ENCODE measurements at regions not wholly inside any gene's neighbourhood (a gene's known extent, or its start where the extent isn't known, plus 50 kb on each side); places are given as distances from the start of the nearest gene placed in this dataset.

DNA sequence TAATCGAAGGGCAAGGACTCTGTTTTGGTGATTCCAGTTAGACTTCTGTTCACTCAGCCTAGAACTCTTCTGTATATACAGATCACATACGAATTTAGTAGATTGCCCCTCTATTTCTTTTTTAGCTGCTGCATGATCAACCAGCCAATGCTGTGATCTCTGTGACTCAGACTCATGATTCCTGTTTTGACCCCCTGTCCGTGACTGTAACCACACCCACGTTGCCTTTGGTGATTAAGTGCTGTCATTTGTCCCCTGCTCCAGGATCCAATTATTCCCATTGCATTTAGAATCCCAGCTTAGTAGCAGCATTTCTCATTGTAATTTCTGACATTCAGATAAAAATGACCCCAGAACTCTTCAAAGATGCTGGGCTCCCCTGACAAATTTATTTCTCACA, 545.7 kb downstream of the NPIPA7 start:
- peaks cover 5% of the 10 kb centered on the region for H3K4me1 Mint-ChIP-seq (ENCODE audit: low read depth, unreplicated experiment)
- CTCF ChIA-PET: no interaction called here
- TF ChIP-seq, protein P1, sequence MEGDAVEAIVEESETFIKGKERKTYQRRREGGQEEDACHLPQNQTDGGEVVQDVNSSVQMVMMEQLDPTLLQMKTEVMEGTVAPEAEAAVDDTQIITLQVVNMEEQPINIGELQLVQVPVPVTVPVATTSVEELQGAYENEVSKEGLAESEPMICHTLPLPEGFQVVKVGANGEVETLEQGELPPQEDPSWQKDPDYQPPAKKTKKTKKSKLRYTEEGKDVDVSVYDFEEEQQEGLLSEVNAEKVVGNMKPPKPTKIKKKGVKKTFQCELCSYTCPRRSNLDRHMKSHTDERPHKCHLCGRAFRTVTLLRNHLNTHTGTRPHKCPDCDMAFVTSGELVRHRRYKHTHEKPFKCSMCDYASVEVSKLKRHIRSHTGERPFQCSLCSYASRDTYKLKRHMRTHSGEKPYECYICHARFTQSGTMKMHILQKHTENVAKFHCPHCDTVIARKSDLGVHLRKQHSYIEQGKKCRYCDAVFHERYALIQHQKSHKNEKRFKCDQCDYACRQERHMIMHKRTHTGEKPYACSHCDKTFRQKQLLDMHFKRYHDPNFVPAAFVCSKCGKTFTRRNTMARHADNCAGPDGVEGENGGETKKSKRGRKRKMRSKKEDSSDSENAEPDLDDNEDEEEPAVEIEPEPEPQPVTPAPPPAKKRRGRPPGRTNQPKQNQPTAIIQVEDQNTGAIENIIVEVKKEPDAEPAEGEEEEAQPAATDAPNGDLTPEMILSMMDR (IDR thresholded peaks at IDR 0.05; ENCODE audit: insufficient read depth in 1 of 2, low read depth in 1 of 2, low read length in 1 of 2, severe bottlenecking in 1 of 2, unreplicated experiment in 1 of 2): no peak
- no peaks in the 10 kb centered on the region for H3K36me3 Mint-ChIP-seq (ENCODE audit: insufficient read depth, unreplicated experiment)
- intact Hi-C loops (cut with micrococcal nuclease; ENCODE audit: unreplicated experiment): no loop called here
- Histone ChIP-seq H3K4me1 (peaks cover 3% of the 10 kb centered on the region; the same call in 1 of the 2 replicates), H3K27me3 (replicated peaks; ENCODE audit: control insufficient read depth, insufficient read depth, low read length) (no peaks in the 10 kb centered on the region), H3K9me3 (no peaks in the 10 kb centered on the region), H3K36me3 (ENCODE audit: control insufficient read depth, insufficient read depth, low read length) (no peaks in the 10 kb centered on the region), H3K4me3 (ENCODE audit: low read depth, low read length) (no peak overlapping the region)
- no peak overlapping the region for H3K27ac Mint-ChIP-seq (ENCODE audit: unreplicated experiment)
- H3K9me3 Mint-ChIP-seq (ENCODE audit: unreplicated experiment): no peaks in the 10 kb centered on the region
- no peak for DNase-seq
- peaks cover 6% of the 10 kb centered on the region for H3K27me3 Mint-ChIP-seq (ENCODE audit: insufficient read depth, unreplicated experiment)
- POLR2A ChIA-PET: no interaction called here
- BruUV-seq (replicated peaks): no TSS peak
- no peak overlapping the region for H3K4me3 Mint-ChIP-seq (ENCODE audit: unreplicated experiment)

DNA sequence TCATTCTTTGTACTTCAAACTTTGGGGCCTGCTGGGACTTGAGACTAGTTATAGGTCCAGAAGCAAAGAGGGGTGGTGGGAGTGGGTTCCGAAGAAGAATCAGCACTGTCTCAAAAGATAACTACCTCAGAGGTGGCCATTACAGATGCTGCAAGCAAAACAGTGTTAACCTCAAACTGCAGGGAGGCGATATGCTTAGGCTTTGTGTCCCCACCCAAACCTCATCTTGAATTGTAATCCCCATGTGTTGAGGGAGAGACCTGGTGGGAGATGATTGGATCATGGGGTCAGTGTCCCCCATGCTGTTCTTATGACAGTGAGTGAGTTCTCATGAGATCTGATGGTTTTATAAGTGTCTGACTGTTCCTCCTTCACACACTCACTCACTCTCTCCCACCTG, 545.3 kb downstream of the XYLT1 start:
- no peaks in the 10 kb centered on the region for H3K36me3 Mint-ChIP-seq (ENCODE audit: insufficient read depth, unreplicated experiment)
- no peak for DNase-seq
- POLR2A ChIA-PET: no interaction called here
- Histone ChIP-seq H3K9me3 (no peaks in the 10 kb centered on the region), H3K27me3 (replicated peaks; ENCODE audit: control insufficient read depth, insufficient read depth, low read length) (no peaks in the 10 kb centered on the region), H3K4me1 (no peaks in the 10 kb centered on the region), H3K36me3 (ENCODE audit: control insufficient read depth, insufficient read depth, low read length) (no peaks in the 10 kb centered on the region), H3K4me3 (ENCODE audit: low read depth, low read length) (no peak overlapping the region)
- no peak overlapping the region for H3K27ac Mint-ChIP-seq (ENCODE audit: unreplicated experiment)
- H3K9me3 Mint-ChIP-seq (ENCODE audit: unreplicated experiment): no peaks in the 10 kb centered on the region
- H3K27me3 Mint-ChIP-seq (ENCODE audit: insufficient read depth, unreplicated experiment): peaks cover 6% of the 10 kb centered on the region
- TF ChIP-seq, protein P1 (IDR thresholded peaks at IDR 0.05; ENCODE audit: insufficient read depth in 1 of 2, low read depth in 1 of 2, low read length in 1 of 2, severe bottlenecking in 1 of 2, unreplicated experiment in 1 of 2): no peak
- CTCF ChIA-PET: no interaction called here
- intact Hi-C loops (cut with micrococcal nuclease; ENCODE audit: unreplicated experiment): no loop called here
- no peaks in the 10 kb centered on the region for H3K4me1 Mint-ChIP-seq (ENCODE audit: low read depth, unreplicated experiment)
- no TSS peak for BruUV-seq (replicated peaks)
- H3K4me3 Mint-ChIP-seq (ENCODE audit: unreplicated experiment): no peak overlapping the region

GRCh38 chr16:16928532-16929109, 542.1 kb downstream of the XYLT1 start:
- Mint-ChIP-seq H3K9me3 (ENCODE audit: unreplicated experiment) (no peaks in the 10 kb centered on the region), H3K27me3 (ENCODE audit: insufficient read depth, unreplicated experiment) (peaks cover 3% of the 10 kb centered on the region), H3K4me1 (ENCODE audit: low read depth, unreplicated experiment) (no peaks in the 10 kb centered on the region), H3K36me3 (ENCODE audit: insufficient read depth, unreplicated experiment) (no peaks in the 10 kb centered on the region), H3K27ac (ENCODE audit: unreplicated experiment) (no peak overlapping the region), H3K4me3 (ENCODE audit: unreplicated experiment) (no peak overlapping the region)
- Histone ChIP-seq H3K36me3 (ENCODE audit: control insufficient read depth, insufficient read depth, low read length) (no peaks in the 10 kb centered on the region), H3K4me3 (ENCODE audit: low read depth, low read length) (no peak overlapping the region), H3K9me3 (no peaks in the 10 kb centered on the region), H3K27me3 (replicated peaks; ENCODE audit: control insufficient read depth, insufficient read depth, low read length) (no peaks in the 10 kb centered on the region), H3K4me1 (no peaks in the 10 kb centered on the region)
- TF ChIP-seq, protein P1 (IDR thresholded peaks at IDR 0.05; ENCODE audit: insufficient read depth in 1 of 2, low read depth in 1 of 2, low read length in 1 of 2, severe bottlenecking in 1 of 2, unreplicated experiment in 1 of 2): no peak
- intact Hi-C loops (cut with micrococcal nuclease; ENCODE audit: unreplicated experiment): no loop called here
- BruUV-seq (replicated peaks): no TSS peak
- CTCF ChIA-PET: no interaction called here
- POLR2A ChIA-PET: no interaction called here
- DNase-seq: no peak
